GM12878 (cell line): ENCODE measurements at regions not wholly inside any gene's neighbourhood (a gene's known extent, or its start where the extent isn't known, plus 50 kb on each side); places are given as distances from the start of the nearest gene placed in this dataset.

Source experiments
- LARP7 ChIP-seq: fragments of 450-650 bp; IDR thresholded peaks from 2 replicates; pipeline ENCODE4 v1.6.1; 2017; ENCODE audit warnings: mild to moderate bottlenecking
- PBX3 ChIP-seq: IDR thresholded peaks from 2 replicates; pipeline ENCODE4 v1.6.1; 2011; ENCODE audit warnings: mild to moderate bottlenecking, low read depth, low read length, moderate library complexity; ENCODE audit not compliant: insufficient replicate concordance
- RAD21 ChIP-seq: IDR thresholded peaks from 2 replicates; pipeline ENCODE4 v1.6.1; 2011; ENCODE audit warnings: mild to moderate bottlenecking, low read depth, low read length, moderate library complexity; ENCODE audit not compliant: insufficient read depth
- SUPT20H ChIP-seq: IDR thresholded peaks from 2 replicates; pipeline ENCODE4 v1.6.1; 2011; ENCODE audit warnings: low read depth, mild to moderate bottlenecking, low read length, moderate library complexity, borderline replicate concordance; ENCODE audit not compliant: control insufficient read depth
- USF2 ChIP-seq: IDR thresholded peaks from 2 replicates; pipeline ENCODE4 v1.6.1; 2011; ENCODE audit warnings: low read depth, low read length, improper control_type of control experiment, borderline replicate concordance
- ZNF687 ChIP-seq: fragments of 450-650 bp; IDR thresholded peaks from 2 replicates; pipeline ENCODE4 v1.6.1; 2017; ENCODE audit warnings: mild to moderate bottlenecking, moderate library complexity
- TF ChIP-seq, protein P1 (sequence below): IDR thresholded peaks from 2 replicates; pipeline ENCODE4 v1.6.1; 2012; ENCODE audit warnings: mild to moderate bottlenecking, low read depth, low read length
- TF ChIP-seq, protein P2 (sequence below): fragments of 450-650 bp; IDR thresholded peaks from 2 replicates; pipeline ENCODE4 v1.6.1; 2017; ENCODE audit warnings: antibody characterized with exemption, mild to moderate bottlenecking, moderate library complexity
- TF ChIP-seq, protein P3 (sequence below), 3 experiments: IDR thresholded peaks in 2 of 3; conservative IDR thresholded peaks in 1 of 3; 2 replicates each; pipeline ENCODE4 v1.5.1; 2011; ENCODE audit warnings: low read depth in 3 of 3, low read length in 3 of 3, mild to moderate bottlenecking in 3 of 3, control low read depth in 2 of 3, moderate library complexity in 2 of 3, inconsistent platforms in 1 of 3, mixed read lengths in 1 of 3; ENCODE audit not compliant: control insufficient read depth in 2 of 3, insufficient read depth in 1 of 3; ENCODE audit errors: extremely low read depth in 1 of 3

GRCh38 chr4:185912779-185913178, 100.8 kb upstream of the SORBS2 start:
- TF ChIP-seq, protein P1, sequence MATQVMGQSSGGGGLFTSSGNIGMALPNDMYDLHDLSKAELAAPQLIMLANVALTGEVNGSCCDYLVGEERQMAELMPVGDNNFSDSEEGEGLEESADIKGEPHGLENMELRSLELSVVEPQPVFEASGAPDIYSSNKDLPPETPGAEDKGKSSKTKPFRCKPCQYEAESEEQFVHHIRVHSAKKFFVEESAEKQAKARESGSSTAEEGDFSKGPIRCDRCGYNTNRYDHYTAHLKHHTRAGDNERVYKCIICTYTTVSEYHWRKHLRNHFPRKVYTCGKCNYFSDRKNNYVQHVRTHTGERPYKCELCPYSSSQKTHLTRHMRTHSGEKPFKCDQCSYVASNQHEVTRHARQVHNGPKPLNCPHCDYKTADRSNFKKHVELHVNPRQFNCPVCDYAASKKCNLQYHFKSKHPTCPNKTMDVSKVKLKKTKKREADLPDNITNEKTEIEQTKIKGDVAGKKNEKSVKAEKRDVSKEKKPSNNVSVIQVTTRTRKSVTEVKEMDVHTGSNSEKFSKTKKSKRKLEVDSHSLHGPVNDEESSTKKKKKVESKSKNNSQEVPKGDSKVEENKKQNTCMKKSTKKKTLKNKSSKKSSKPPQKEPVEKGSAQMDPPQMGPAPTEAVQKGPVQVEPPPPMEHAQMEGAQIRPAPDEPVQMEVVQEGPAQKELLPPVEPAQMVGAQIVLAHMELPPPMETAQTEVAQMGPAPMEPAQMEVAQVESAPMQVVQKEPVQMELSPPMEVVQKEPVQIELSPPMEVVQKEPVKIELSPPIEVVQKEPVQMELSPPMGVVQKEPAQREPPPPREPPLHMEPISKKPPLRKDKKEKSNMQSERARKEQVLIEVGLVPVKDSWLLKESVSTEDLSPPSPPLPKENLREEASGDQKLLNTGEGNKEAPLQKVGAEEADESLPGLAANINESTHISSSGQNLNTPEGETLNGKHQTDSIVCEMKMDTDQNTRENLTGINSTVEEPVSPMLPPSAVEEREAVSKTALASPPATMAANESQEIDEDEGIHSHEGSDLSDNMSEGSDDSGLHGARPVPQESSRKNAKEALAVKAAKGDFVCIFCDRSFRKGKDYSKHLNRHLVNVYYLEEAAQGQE = no peak
- TF ChIP-seq RAD21 (no peak), ZNF687 (no peak), PBX3 (no peak), USF2 (no peak), SUPT20H (no peak), LARP7 (no peak)
- TF ChIP-seq, protein P2, sequence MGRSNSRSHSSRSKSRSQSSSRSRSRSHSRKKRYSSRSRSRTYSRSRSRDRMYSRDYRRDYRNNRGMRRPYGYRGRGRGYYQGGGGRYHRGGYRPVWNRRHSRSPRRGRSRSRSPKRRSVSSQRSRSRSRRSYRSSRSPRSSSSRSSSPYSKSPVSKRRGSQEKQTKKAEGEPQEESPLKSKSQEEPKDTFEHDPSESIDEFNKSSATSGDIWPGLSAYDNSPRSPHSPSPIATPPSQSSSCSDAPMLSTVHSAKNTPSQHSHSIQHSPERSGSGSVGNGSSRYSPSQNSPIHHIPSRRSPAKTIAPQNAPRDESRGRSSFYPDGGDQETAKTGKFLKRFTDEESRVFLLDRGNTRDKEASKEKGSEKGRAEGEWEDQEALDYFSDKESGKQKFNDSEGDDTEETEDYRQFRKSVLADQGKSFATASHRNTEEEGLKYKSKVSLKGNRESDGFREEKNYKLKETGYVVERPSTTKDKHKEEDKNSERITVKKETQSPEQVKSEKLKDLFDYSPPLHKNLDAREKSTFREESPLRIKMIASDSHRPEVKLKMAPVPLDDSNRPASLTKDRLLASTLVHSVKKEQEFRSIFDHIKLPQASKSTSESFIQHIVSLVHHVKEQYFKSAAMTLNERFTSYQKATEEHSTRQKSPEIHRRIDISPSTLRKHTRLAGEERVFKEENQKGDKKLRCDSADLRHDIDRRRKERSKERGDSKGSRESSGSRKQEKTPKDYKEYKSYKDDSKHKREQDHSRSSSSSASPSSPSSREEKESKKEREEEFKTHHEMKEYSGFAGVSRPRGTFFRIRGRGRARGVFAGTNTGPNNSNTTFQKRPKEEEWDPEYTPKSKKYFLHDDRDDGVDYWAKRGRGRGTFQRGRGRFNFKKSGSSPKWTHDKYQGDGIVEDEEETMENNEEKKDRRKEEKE = no peak
- TF ChIP-seq, protein P3, sequence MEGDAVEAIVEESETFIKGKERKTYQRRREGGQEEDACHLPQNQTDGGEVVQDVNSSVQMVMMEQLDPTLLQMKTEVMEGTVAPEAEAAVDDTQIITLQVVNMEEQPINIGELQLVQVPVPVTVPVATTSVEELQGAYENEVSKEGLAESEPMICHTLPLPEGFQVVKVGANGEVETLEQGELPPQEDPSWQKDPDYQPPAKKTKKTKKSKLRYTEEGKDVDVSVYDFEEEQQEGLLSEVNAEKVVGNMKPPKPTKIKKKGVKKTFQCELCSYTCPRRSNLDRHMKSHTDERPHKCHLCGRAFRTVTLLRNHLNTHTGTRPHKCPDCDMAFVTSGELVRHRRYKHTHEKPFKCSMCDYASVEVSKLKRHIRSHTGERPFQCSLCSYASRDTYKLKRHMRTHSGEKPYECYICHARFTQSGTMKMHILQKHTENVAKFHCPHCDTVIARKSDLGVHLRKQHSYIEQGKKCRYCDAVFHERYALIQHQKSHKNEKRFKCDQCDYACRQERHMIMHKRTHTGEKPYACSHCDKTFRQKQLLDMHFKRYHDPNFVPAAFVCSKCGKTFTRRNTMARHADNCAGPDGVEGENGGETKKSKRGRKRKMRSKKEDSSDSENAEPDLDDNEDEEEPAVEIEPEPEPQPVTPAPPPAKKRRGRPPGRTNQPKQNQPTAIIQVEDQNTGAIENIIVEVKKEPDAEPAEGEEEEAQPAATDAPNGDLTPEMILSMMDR (IDR thresholded peaks at IDR 0.05 in 2 of 3, conservative IDR thresholded peaks at IDR 0.05 in 1 of 3; ENCODE audit: control insufficient read depth in 2 of 3, extremely low read depth in 1 of 3, insufficient read depth in 1 of 3, low read depth in 3 of 3, low read length in 3 of 3) = no peak
